ENCODE measurements at regions not wholly inside any gene's neighbourhood (a gene's known extent, or its start where the extent isn't known, plus 50 kb on each side); places are given as distances from the start of the nearest gene placed in this dataset.
"Not testable (repeated sequence)": the region's sequence is repeated elsewhere in the genome, so short reads cannot be mapped to it uniquely, and the experiment has no call there.

GRCh38 chr14:21791749-21792148 lies 118.1 kb upstream of the OR4E1 start:
- no peak for DNase-seq

GRCh38 chr14:21788687-21789086 lies 115.1 kb upstream of the OR4E1 start:
- DNase-seq, result not testable (repeated sequence)

GRCh38 chr14:21787242-21787641 lies 113.6 kb upstream of the OR4E1 start:
- not testable (repeated sequence) for DNase-seq

- no peak for DNase-seq
Measured at GRCh38 chr14:21781543-21781942, 107.9 kb upstream of the OR4E1 start.

- DNase-seq, result no peak
Measured at GRCh38 chr14:21780429-21781084, 106.9 kb upstream of the OR4E1 start.

GRCh38 chr14:21771671-21772070 lies 98.1 kb upstream of the OR4E1 start:
- no peak for DNase-seq

GRCh38 chr14:21768875-21769257 lies 95.2 kb upstream of the OR4E1 start:
- DNase-seq, result no peak

- DNase-seq, result peak; percentile 10
Measured at GRCh38 chr14:21768116-21768874, 94.7 kb upstream of the OR4E1 start.

- not testable (repeated sequence) for DNase-seq
Measured at GRCh38 chr14:21760360-21760759, 86.7 kb upstream of the OR4E1 start.

GRCh38 chr14:21749306-21749868 lies 75.8 kb upstream of the OR4E1 start:
- no peak for DNase-seq

- DNase-seq, result peak; percentile 49
Measured at GRCh38 chr14:21748869-21749303, 75.3 kb upstream of the OR4E1 start.

- DNase-seq, result no peak
Measured at GRCh38 chr14:21735639-21736307, 62.2 kb upstream of the OR4E1 start.

- no peak for DNase-seq
Measured at GRCh38 chr14:21735200-21735599, 61.6 kb upstream of the OR4E1 start.

- DNase-seq, result peak; percentile 60
Measured at GRCh38 chr14:21734457-21735074, 60.9 kb upstream of the OR4E1 start.

GRCh38 chr14:21729703-21730233 lies 56.1 kb upstream of the OR4E1 start:
- no peak for DNase-seq

- DNase-seq, result no peak
Measured at GRCh38 chr14:21725250-21725649, 51.6 kb upstream of the OR4E1 start.

- DNase-seq, result no peak
Measured at GRCh38 chr14:21724090-21724973, 50.7 kb upstream of the OR4E1 start.

- DNase-seq, result no peak
Measured at GRCh38 chr14:21723431-21724045, 49.9 kb upstream of the OR4E1 start.

All from RPMI8226 (cell line).